Gastroesophageal sphincter (tissue), 4 donors: ENCODE measurements at regions not wholly inside any gene's neighbourhood (a gene's known extent, or its start where the extent isn't known, plus 50 kb on each side); places are given as distances from the start of the nearest gene placed in this dataset.

ENCODE experiments used
- ATAC-seq: fragments of 150-250 bp; one replicate; pipeline ENCODE4 v1.9.1; 2016; ENCODE audit warnings: mild to moderate bottlenecking, moderate library complexity
- H3K27ac ChIP-seq, 4 donors: fragments of 200-600 bp; sonication (generic) in 3 of 4; 1 replicate in 3 of 4; 2 replicates in 1 of 4; pipeline ENCODE4 v1.5.1; 2016 to 2019
- H3K27me3 ChIP-seq: fragments of 200-600 bp; sonication (generic); one replicate; pipeline ENCODE4 v1.5.1; 2019
- H3K36me3 ChIP-seq, 2 donors: fragments of 200-600 bp; sonication (generic); one replicate each; pipeline ENCODE4 v1.5.1; 2019; ENCODE audit warnings: control low read depth in 1 of 2
- H3K4me1 ChIP-seq, 3 donors: fragments of 200-600 bp; sonication (generic); 1 replicate in 2 of 3; 2 replicates in 1 of 3; pipeline ENCODE4 v1.5.1; 2016 to 2019; ENCODE audit warnings: control low read depth in 2 of 3
- H3K4me3 ChIP-seq, 2 donors: fragments of 200-600 bp; sonication (generic); one replicate each; pipeline ENCODE4 v1.5.1; 2019; ENCODE audit warnings: mild to moderate bottlenecking in 1 of 2, moderate library complexity in 1 of 2
- H3K9me3 ChIP-seq, 3 donors: fragments of 200-600 bp; sonication (generic); one replicate each; pipeline ENCODE4 v1.5.1; 2017 to 2019; ENCODE audit warnings: control low read depth in 2 of 3
- CTCF ChIP-seq, 4 experiments: fragments of 200-600 bp in 2 of 4; fragments of 450-650 bp in 2 of 4; sonication (generic) in 1 of 4; IDR thresholded peaks; one replicate each; pipeline ENCODE4 v1.5.1; 2017 to 2019; ENCODE audit warnings: antibody characterized with exemption in 4 of 4, mild to moderate bottlenecking in 2 of 4, moderate library complexity in 2 of 4
- EP300 ChIP-seq: sonication (generic); formaldehyde crosslinking; IDR thresholded peaks from one replicate; pipeline ENCODE4 v1.6.1; 2017; ENCODE audit warnings: antibody characterized with exemption, mild to moderate bottlenecking
- POLR2A ChIP-seq, 2 donors: fragments of 450-650 bp; IDR thresholded peaks; one replicate each; pipeline ENCODE4 v1.6.1; 2017; ENCODE audit warnings: antibody characterized with exemption in 2 of 2, mild to moderate bottlenecking in 2 of 2, moderate library complexity in 1 of 2
- POLR2AphosphoS5 ChIP-seq: sonication (generic); formaldehyde crosslinking; IDR thresholded peaks from one replicate; pipeline ENCODE4 v1.6.1; 2017; ENCODE audit warnings: antibody characterized with exemption
- WGBS, 2 donors: methylation state at CpG; one replicate each; pipeline ENCODE4 v1.1.5; 2018; ENCODE audit warnings: low coverage in 1 of 2; 5-methylcytosine and 5-hydroxymethylcytosine counted together

DNA sequence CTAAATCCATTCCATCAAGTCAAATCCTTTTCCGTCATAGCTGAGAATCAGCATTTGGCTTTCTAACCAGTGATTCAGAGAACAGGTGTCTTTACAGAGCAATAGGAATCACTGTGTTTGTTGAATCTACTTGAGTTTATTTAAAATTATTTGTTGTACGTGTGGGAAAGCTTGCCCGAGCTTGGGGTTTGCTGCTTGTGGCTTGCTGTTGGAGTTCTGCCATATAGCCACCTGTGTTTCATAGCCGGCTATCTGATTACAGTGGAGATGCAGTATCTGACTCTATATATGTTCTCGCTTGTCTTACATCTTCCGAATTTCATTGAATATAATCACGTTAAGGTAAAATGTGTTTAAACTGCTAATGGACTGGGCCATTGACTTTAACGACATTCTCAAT is 274.3 kb upstream of the MKI67 start:
- H3K36me3 ChIP-seq: no peaks in the 10 kb centered on the region
- H3K9me3 ChIP-seq: peaks cover 0 to 17% (median 0%) of the 10 kb centered on the region in 3 donors
- ATAC-seq: no peak
- no peak overlapping the region for H3K4me3 ChIP-seq
- H3K27ac ChIP-seq: no peak overlapping the region
- 60 to 75% methylated on average over 8 of the region's 8 CpGs for WGBS, 2 donors
- H3K4me1 ChIP-seq: no peaks in the 10 kb centered on the region
- TF ChIP-seq CTCF (IDR thresholded peaks at IDR 0.05) (no peak), POLR2A (IDR thresholded peaks at IDR 0.05) (no peak), POLR2AphosphoS5 (no peak), EP300 (no peak)
- H3K27me3 ChIP-seq: peaks cover 4% of the 10 kb centered on the region

- Histone ChIP-seq H3K27me3 (peaks cover 8% of the 10 kb centered on the region), H3K27ac (no peak overlapping the region), H3K4me3 (no peak overlapping the region), H3K4me1 (no peaks in the 10 kb centered on the region), H3K9me3 (peaks cover 0 to 17% (median 0%) of the 10 kb centered on the region in 3 donors), H3K36me3 (no peaks in the 10 kb centered on the region)
- TF ChIP-seq POLR2A (IDR thresholded peaks at IDR 0.05) (no peak), EP300 (no peak), CTCF (IDR thresholded peaks at IDR 0.05) (no peak)
- WGBS, 2 donors: 90 to 91% methylated on average over 3 to 7 of the region's 8 CpGs
- no peak for ATAC-seq
These were observed 279.2 kb upstream of the MKI67 start for GRCh38 chr10:128405450-128405849.

DNA sequence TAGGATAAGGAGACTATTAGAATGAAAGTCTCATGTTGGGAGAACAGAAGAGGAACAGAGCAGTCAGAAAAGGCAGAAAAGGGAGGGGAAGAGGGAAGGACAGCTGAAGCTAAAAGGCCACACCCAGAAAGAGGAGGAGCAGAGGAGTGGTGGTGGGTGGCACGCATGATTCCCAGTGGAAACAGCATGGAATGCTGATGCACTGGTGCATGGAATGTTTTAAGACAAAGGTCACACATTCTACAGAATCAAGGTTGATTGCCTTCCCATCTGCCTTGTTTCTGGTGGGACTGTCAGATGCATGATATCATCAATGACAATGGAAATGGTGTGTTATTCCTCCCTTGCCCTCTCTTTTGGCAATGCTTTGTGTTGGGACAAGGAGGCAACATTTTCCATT is 285.4 kb upstream of the MKI67 start:
- Histone ChIP-seq H3K4me1 (no peaks in the 10 kb centered on the region), H3K9me3 (no peaks in the 10 kb centered on the region), H3K27ac (no peak overlapping the region), H3K36me3 (no peaks in the 10 kb centered on the region), H3K27me3 (no peaks in the 10 kb centered on the region), H3K4me3 (no peak overlapping the region)
- ATAC-seq: no peak
- no peak for TF ChIP-seq EP300
- no peak for TF ChIP-seq CTCF (IDR thresholded peaks at IDR 0.05)
- TF ChIP-seq POLR2A (IDR thresholded peaks at IDR 0.05): no peak
- no peak for TF ChIP-seq POLR2AphosphoS5
- WGBS, 2 donors: 62 to 86% methylated on average over 1 of the region's 1 CpG

DNA sequence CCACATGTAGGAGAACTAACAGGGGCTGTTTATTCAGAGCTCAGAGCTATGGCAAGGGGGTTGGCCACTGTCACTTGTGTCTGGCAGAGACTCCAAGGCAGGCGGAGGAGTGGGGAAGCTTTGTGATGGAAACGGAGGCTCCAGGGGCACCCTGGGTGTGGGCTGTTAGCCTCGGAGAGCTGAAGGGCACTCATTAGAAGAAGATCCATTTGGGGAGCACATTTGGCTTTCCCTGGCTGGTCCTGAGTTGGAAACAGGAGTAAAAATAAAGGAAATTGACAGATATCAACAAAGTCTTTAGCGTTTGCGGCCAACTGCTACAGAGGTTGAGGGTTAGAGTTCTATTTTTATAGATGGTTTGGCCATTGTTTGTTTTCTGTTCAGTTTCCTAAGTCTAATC is 288.3 kb upstream of the MKI67 start:
- WGBS, 2 donors: 73 to 75% methylated on average over 3 to 4 of the region's 5 CpGs
- no peaks in the 10 kb centered on the region for H3K4me1 ChIP-seq
- TF ChIP-seq POLR2A (IDR thresholded peaks at IDR 0.05) (no peak), POLR2AphosphoS5 (no peak), CTCF (IDR thresholded peaks at IDR 0.05) (no peak), EP300 (no peak)
- ATAC-seq: no peak
- no peaks in the 10 kb centered on the region for H3K36me3 ChIP-seq
- no peak overlapping the region for H3K4me3 ChIP-seq
- no peaks in the 10 kb centered on the region for H3K9me3 ChIP-seq
- peaks cover 5% of the 10 kb centered on the region for H3K27me3 ChIP-seq
- H3K27ac ChIP-seq: no peak overlapping the region

- 52 to 65% methylated on average over 4 to 5 of the region's 6 CpGs for WGBS, 2 donors
- Histone ChIP-seq H3K4me1 (no peaks in the 10 kb centered on the region), H3K9me3 (no peaks in the 10 kb centered on the region), H3K27me3 (peaks cover 6% of the 10 kb centered on the region), H3K27ac (no peak overlapping the region), H3K36me3 (no peaks in the 10 kb centered on the region), H3K4me3 (no peak overlapping the region)
- no peak for ATAC-seq
- TF ChIP-seq CTCF (IDR thresholded peaks at IDR 0.05): no peak
- no peak for TF ChIP-seq POLR2AphosphoS5
- no peak for TF ChIP-seq EP300
- TF ChIP-seq POLR2A (IDR thresholded peaks at IDR 0.05): no peak
These were observed 290.0 kb upstream of the MKI67 start for GRCh38 chr10:128416231-128416630.
